Transverse colon (tissue), 4 donors: ENCODE measurements at regions not wholly inside any gene's neighbourhood (a gene's known extent, or its start where the extent isn't known, plus 50 kb on each side); places are given as distances from the start of the nearest gene placed in this dataset.

Experiments
- DNase-seq: peaks from one replicate; pipeline ENCODE4 v3.0.0-alpha.2; 2019
- H3K27ac ChIP-seq, 4 donors: fragments of 200-600 bp; sonication (generic); 2 replicates each; pipeline ENCODE4 v1.5.1; 2016 to 2018; ENCODE audit warnings: inconsistent platforms in 4 of 4
- H3K27me3 ChIP-seq: fragments of 200-600 bp; sonication (generic); 2 replicates; pipeline ENCODE4 v1.5.1; 2017; ENCODE audit warnings: inconsistent platforms
- H3K36me3 ChIP-seq, 4 donors: fragments of 200-600 bp; sonication (generic); 2 replicates each; pipeline ENCODE4 v1.5.1; 2017 to 2019; ENCODE audit warnings: inconsistent platforms in 4 of 4
- H3K4me1 ChIP-seq, 4 donors: fragments of 200-600 bp; sonication (generic); 2 replicates each; pipeline ENCODE4 v1.5.1; 2017 to 2020; ENCODE audit warnings: inconsistent platforms in 4 of 4
- H3K4me3 ChIP-seq, 4 donors: fragments of 200-600 bp; sonication (generic); 1 replicate in 1 of 4; 2 replicates in 3 of 4; pipeline versions ENCODE4 v1.5.1 to v1.6.1; 2017 to 2019; ENCODE audit warnings: inconsistent platforms in 4 of 4
- H3K9me3 ChIP-seq, 2 donors: fragments of 200-600 bp; sonication (generic); 2 replicates each; pipeline ENCODE4 v1.5.1; 2017 to 2019; ENCODE audit warnings: inconsistent platforms in 2 of 2
- EP300 ChIP-seq: sonication (generic); formaldehyde crosslinking; IDR thresholded peaks from one replicate; pipeline ENCODE4 v1.6.1; 2017; ENCODE audit warnings: antibody characterized with exemption, low read depth
- POLR2A ChIP-seq: fragments of 450-650 bp; IDR thresholded peaks from one replicate; pipeline ENCODE4 v1.6.1; 2016; ENCODE audit warnings: antibody characterized with exemption, mild to moderate bottlenecking, moderate library complexity
- POLR2AphosphoS5 ChIP-seq, 3 donors: sonication (generic); formaldehyde crosslinking; IDR thresholded peaks; one replicate each; pipeline ENCODE4 v1.6.1; 2016; ENCODE audit warnings: antibody characterized with exemption in 3 of 3
- WGBS, 2 donors: methylation state at CpG; one replicate each; pipeline ENCODE4 v1.1.5; 2018; ENCODE audit warnings: low coverage in 1 of 2; 5-methylcytosine and 5-hydroxymethylcytosine counted together
- in situ Hi-C, 4 donors: fragments of 200-750 bp; cut with MboI; loops; one replicate each; pipeline versions ENCODE4 v1.15.0 to v1.15.1; 2017; ENCODE audit warnings: low sequenced_read_pairs in 3 of 4, low pct_ligation_motif_present in 1 of 4, low pct_unique_long_range_greater_than_20kb in 1 of 4
- intact Hi-C: fragments of 100-400 bp; cut with DNase I; formaldehyde crosslinking; loops from one replicate; pipeline ENCODE4 v1.15.1; 2023; ENCODE audit warnings: low total_unique reads
- TF ChIP-seq, protein P1 (sequence below), 5 experiments: fragments of 200-600 bp in 3 of 5; fragments of 450-650 bp in 2 of 5; sonication (generic) in 3 of 5; IDR thresholded peaks; 1 replicate in 2 of 5; 2 replicates in 3 of 5; pipeline ENCODE4 v1.5.1; 2016 to 2017; ENCODE audit warnings: antibody characterized with exemption in 5 of 5, inconsistent platforms in 3 of 5, mild to moderate bottlenecking in 2 of 5, moderate library complexity in 1 of 5

GRCh38 chr6:133637436-133637835 is 251.5 kb upstream of the TCF21 start:
- in situ Hi-C loops (no loop called here), intact Hi-C loops (no loop called here)
- TF ChIP-seq POLR2A (no peak), EP300 (no peak)
- TF ChIP-seq, protein P1, sequence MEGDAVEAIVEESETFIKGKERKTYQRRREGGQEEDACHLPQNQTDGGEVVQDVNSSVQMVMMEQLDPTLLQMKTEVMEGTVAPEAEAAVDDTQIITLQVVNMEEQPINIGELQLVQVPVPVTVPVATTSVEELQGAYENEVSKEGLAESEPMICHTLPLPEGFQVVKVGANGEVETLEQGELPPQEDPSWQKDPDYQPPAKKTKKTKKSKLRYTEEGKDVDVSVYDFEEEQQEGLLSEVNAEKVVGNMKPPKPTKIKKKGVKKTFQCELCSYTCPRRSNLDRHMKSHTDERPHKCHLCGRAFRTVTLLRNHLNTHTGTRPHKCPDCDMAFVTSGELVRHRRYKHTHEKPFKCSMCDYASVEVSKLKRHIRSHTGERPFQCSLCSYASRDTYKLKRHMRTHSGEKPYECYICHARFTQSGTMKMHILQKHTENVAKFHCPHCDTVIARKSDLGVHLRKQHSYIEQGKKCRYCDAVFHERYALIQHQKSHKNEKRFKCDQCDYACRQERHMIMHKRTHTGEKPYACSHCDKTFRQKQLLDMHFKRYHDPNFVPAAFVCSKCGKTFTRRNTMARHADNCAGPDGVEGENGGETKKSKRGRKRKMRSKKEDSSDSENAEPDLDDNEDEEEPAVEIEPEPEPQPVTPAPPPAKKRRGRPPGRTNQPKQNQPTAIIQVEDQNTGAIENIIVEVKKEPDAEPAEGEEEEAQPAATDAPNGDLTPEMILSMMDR (IDR thresholded peaks at IDR 0.05) = no peak
- Histone ChIP-seq H3K4me3 (no peak overlapping the region), H3K4me1 (no peaks in the 10 kb centered on the region), H3K9me3 (no peaks in the 10 kb centered on the region), H3K27ac (peak overlapping the region; percentile 48 to 55 (median 51)), H3K27me3 (no peaks in the 10 kb centered on the region), H3K36me3 (no peaks in the 10 kb centered on the region)
- whole genome bisulfite sequencing, 2 donors = 48 to 50% methylated on average over 2 of the region's 2 CpGs
- DNase-seq = no peak

GRCh38 chr6:133637874-133638273 is 251.0 kb upstream of the TCF21 start:
- no peaks in the 10 kb centered on the region for H3K27me3 ChIP-seq
- H3K27ac ChIP-seq = peak overlapping the region; percentile 48 to 55 (median 48)
- no peak overlapping the region for H3K4me3 ChIP-seq
- in situ Hi-C loops = no loop called here
- DNase-seq = no peak
- H3K36me3 ChIP-seq = no peaks in the 10 kb centered on the region
- TF ChIP-seq POLR2AphosphoS5 (IDR thresholded peaks at IDR 0.05) = no peak
- TF ChIP-seq, protein P1 (IDR thresholded peaks at IDR 0.05) = no peak
- TF ChIP-seq EP300 = no peak
- TF ChIP-seq POLR2A = no peak
- no peaks in the 10 kb centered on the region for H3K4me1 ChIP-seq
- intact Hi-C loops = no loop called here
- H3K9me3 ChIP-seq = no peaks in the 10 kb centered on the region
- 69 to 100% methylated on average over 1 to 6 of the region's 6 CpGs for WGBS, 2 donors

GRCh38 chr6:133641104-133641503 is 247.8 kb upstream of the TCF21 start:
- Histone ChIP-seq H3K4me3 (no peak overlapping the region), H3K4me1 (peaks cover 0 to 4% (median 0%) of the 10 kb centered on the region in 4 donors), H3K27ac (no peak overlapping the region), H3K36me3 (no peaks in the 10 kb centered on the region), H3K27me3 (no peaks in the 10 kb centered on the region), H3K9me3 (no peaks in the 10 kb centered on the region)
- in situ Hi-C loops = no loop called here
- TF ChIP-seq EP300 (no peak), POLR2A (no peak), POLR2AphosphoS5 (IDR thresholded peaks at IDR 0.05) (no peak)
- TF ChIP-seq, protein P1 (IDR thresholded peaks at IDR 0.05) = no peak
- WGBS, 2 donors = 67 to 79% methylated on average over 5 of the region's 5 CpGs
- intact Hi-C loops = no loop called here
- DNase-seq = no peak

DNA sequence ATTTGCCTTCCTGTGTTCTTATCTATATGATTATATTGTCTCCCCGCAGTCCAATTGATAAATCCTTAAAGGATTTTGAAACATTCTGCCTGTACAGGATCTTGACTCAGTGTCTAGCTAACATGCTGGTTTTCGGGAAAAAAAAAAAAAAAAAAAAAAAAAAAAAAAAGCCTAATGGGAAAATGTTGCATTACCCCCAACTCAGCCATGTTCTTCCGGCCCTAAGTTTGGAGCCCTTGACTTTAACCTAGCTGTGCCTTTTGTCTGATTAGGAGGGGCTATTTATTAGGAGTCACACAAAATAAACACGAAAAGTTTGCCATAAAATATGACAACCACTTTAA is 244.4 kb upstream of the TCF21 start:
- no peak for DNase-seq
- in situ Hi-C loops = no loop called here

More for the DNA sequence above, 244.4 kb upstream of the TCF21 start:
- no peaks in the 10 kb centered on the region for H3K36me3 ChIP-seq
- intact Hi-C loops = no loop called here
- 45 to 46% methylated on average over 3 to 4 of the region's 4 CpGs for WGBS, 2 donors
- TF ChIP-seq, protein P1 (IDR thresholded peaks at IDR 0.05) = no peak
- TF ChIP-seq EP300 (no peak), POLR2A (no peak)
- H3K9me3 ChIP-seq = no peaks in the 10 kb centered on the region
- H3K4me3 ChIP-seq = no peak overlapping the region
- H3K27ac ChIP-seq = peak overlapping the region in 1 of 4 donors; percentile 56
- no peaks in the 10 kb centered on the region for H3K27me3 ChIP-seq
- H3K4me1 ChIP-seq = peaks cover 0 to 4% (median 0%) of the 10 kb centered on the region in 4 donors
